Upper lobe of left lung (tissue), 6 donors: ENCODE measurements at regions not wholly inside any gene's neighbourhood (a gene's known extent, or its start where the extent isn't known, plus 50 kb on each side); places are given as distances from the start of the nearest gene placed in this dataset.

Experiments
- ATAC-seq, 2 donors: fragments of 200-7000 bp; cut with Tn5 transposase; one replicate each; pipeline ENCODE4 v1.9.1; 2022; ENCODE audit warnings: mild to moderate bottlenecking in 2 of 2, moderate library complexity in 2 of 2; ENCODE audit not compliant: low FRiP score in 2 of 2
- DNase-seq, 2 donors: peaks; one replicate each; pipeline ENCODE4 v3.0.0-alpha.2; 2019 to 2020
- H3K27ac ChIP-seq, 4 donors: fragments of 200-600 bp; sonication (generic); one replicate each; pipeline ENCODE4 v1.5.1; 2016 to 2019
- H3K27me3 ChIP-seq, 4 donors: fragments of 200-600 bp; sonication (generic); one replicate each; pipeline ENCODE4 v1.5.1; 2017 to 2019
- H3K36me3 ChIP-seq, 4 donors: fragments of 200-600 bp; sonication (generic); one replicate each; pipeline ENCODE4 v1.5.1; 2016 to 2019
- H3K4me1 ChIP-seq, 4 donors: fragments of 200-600 bp; sonication (generic); one replicate each; pipeline ENCODE4 v1.5.1; 2018 to 2019
- H3K4me3 ChIP-seq, 4 donors: fragments of 200-600 bp; sonication (generic); one replicate each; pipeline ENCODE4 v1.5.1; 2017 to 2019; ENCODE audit warnings: mild to moderate bottlenecking in 2 of 4, moderate library complexity in 1 of 4
- H3K9me3 ChIP-seq, 4 donors: fragments of 200-600 bp; sonication (generic); one replicate each; pipeline ENCODE4 v1.5.1; 2018 to 2019
- EP300 ChIP-seq, 4 donors: sonication (generic); formaldehyde crosslinking; IDR thresholded peaks; one replicate each; pipeline ENCODE4 v1.5.1; 2017; ENCODE audit warnings: antibody characterized with exemption in 4 of 4, control low read depth in 2 of 4
- POLR2A ChIP-seq, 4 donors: fragments of 450-650 bp; IDR thresholded peaks; one replicate each; pipeline ENCODE4 v1.5.1; 2016 to 2017; ENCODE audit warnings: antibody characterized with exemption in 4 of 4, mild to moderate bottlenecking in 2 of 4
- POLR2AphosphoS5 ChIP-seq, 2 donors: sonication (generic); formaldehyde crosslinking; IDR thresholded peaks; one replicate each; pipeline ENCODE4 v1.5.1; 2017; ENCODE audit warnings: antibody characterized with exemption in 2 of 2
- WGBS, 2 donors: methylation state at CpG; one replicate each; pipeline ENCODE4 v1.1.5; 2017 to 2018; 5-methylcytosine and 5-hydroxymethylcytosine counted together
- TF ChIP-seq, protein P1 (sequence below), 6 experiments: fragments of 450-650 bp in 4 of 6; fragments of 200-600 bp in 2 of 6; sonication (generic) in 2 of 6; IDR thresholded peaks; one replicate each; pipeline ENCODE4 v1.5.1; 2016 to 2019; ENCODE audit warnings: antibody characterized with exemption in 6 of 6
- donor health status: DM: no; HTN: no; CAD: no; lungs with moderate emphysema.
- donor health status: DM: no; HTN: yes; CAD: no; lungs with severe emphysema.

DNA sequence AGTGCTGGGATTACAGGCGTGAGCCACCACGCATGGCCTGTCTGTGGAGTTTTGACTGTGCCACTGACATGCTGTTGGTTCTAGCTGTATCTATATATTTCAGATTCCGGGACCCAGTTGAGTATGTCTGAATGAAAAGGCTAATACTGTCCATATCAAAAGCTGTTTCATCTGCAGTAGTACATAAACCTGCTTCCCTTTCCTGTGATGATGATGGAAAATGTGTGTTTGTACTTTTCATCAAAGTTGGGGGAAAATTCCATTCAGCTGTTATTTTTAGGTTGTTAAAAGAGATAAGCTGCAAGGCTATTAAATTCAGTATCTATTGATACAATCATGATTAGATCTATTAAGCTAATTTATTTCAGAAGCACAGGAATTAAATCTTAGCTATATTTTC, 237.6 kb upstream of the ADAMTSL1 start:
- no peak overlapping the region for H3K4me3 ChIP-seq
- H3K27ac ChIP-seq: no peak overlapping the region
- no peak for DNase-seq
- no peaks in the 10 kb centered on the region for H3K36me3 ChIP-seq
- TF ChIP-seq, protein P1, sequence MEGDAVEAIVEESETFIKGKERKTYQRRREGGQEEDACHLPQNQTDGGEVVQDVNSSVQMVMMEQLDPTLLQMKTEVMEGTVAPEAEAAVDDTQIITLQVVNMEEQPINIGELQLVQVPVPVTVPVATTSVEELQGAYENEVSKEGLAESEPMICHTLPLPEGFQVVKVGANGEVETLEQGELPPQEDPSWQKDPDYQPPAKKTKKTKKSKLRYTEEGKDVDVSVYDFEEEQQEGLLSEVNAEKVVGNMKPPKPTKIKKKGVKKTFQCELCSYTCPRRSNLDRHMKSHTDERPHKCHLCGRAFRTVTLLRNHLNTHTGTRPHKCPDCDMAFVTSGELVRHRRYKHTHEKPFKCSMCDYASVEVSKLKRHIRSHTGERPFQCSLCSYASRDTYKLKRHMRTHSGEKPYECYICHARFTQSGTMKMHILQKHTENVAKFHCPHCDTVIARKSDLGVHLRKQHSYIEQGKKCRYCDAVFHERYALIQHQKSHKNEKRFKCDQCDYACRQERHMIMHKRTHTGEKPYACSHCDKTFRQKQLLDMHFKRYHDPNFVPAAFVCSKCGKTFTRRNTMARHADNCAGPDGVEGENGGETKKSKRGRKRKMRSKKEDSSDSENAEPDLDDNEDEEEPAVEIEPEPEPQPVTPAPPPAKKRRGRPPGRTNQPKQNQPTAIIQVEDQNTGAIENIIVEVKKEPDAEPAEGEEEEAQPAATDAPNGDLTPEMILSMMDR (IDR thresholded peaks at IDR 0.05): no peak
- no peak for TF ChIP-seq POLR2A (IDR thresholded peaks at IDR 0.05)
- no peak for TF ChIP-seq POLR2AphosphoS5 (IDR thresholded peaks at IDR 0.05)
- no peak for TF ChIP-seq EP300 (IDR thresholded peaks at IDR 0.05)
- no peaks in the 10 kb centered on the region for H3K9me3 ChIP-seq
- whole genome bisulfite sequencing, 2 donors: 86 to 91% methylated on average over 3 of the region's 3 CpGs
- no peak for ATAC-seq
- H3K27me3 ChIP-seq: no peaks in the 10 kb centered on the region
- H3K4me1 ChIP-seq: no peaks in the 10 kb centered on the region

DNA sequence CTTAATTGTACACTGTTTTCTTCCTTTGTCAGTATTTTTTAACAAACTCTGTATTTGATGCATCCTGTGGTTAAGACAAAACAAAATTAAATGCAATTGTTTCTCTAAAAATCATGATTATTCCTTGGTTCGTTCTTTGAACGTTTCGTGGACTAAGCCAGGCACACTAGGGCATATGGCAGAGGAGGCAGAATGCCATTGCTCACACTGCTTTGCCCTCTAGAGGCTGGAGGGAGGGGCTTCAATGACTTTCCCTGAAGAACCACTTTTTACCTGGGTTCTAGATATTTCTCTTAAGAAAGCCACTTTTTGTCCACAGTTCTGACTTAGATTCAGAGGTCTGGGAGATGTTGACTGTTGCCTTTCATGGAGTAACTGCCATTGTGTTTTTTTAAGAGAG, 236.2 kb upstream of the ADAMTSL1 start:
- TF ChIP-seq POLR2A (IDR thresholded peaks at IDR 0.05) (no peak), EP300 (IDR thresholded peaks at IDR 0.05) (no peak), POLR2AphosphoS5 (IDR thresholded peaks at IDR 0.05) (no peak)
- TF ChIP-seq, protein P1 (IDR thresholded peaks at IDR 0.05): no peak
- WGBS, 2 donors: 76 to 84% methylated on average over 3 of the region's 3 CpGs
- no peaks in the 10 kb centered on the region for H3K36me3 ChIP-seq
- no peak for ATAC-seq
- H3K4me3 ChIP-seq: no peak overlapping the region
- H3K4me1 ChIP-seq: no peaks in the 10 kb centered on the region
- no peaks in the 10 kb centered on the region for H3K27me3 ChIP-seq
- no peak for DNase-seq
- H3K9me3 ChIP-seq: peaks cover 0 to under 1% (median under 1%) of the 10 kb centered on the region in 4 donors
- no peak overlapping the region for H3K27ac ChIP-seq

- WGBS, 2 donors: 56 to 59% methylated on average over 2 of the region's 2 CpGs
- peaks cover 0 to 5% (median 1%) of the 10 kb centered on the region in 4 donors for H3K9me3 ChIP-seq
- no peaks in the 10 kb centered on the region for H3K27me3 ChIP-seq
- TF ChIP-seq EP300 (IDR thresholded peaks at IDR 0.05): no peak
- no peaks in the 10 kb centered on the region for H3K4me1 ChIP-seq
- ATAC-seq: no peak
- no peak for DNase-seq
- no peak overlapping the region for H3K27ac ChIP-seq
- H3K36me3 ChIP-seq: no peaks in the 10 kb centered on the region
- no peak overlapping the region for H3K4me3 ChIP-seq
Observed at GRCh38 chr9:18238254-18238653, 235.7 kb upstream of the ADAMTSL1 start.

DNA sequence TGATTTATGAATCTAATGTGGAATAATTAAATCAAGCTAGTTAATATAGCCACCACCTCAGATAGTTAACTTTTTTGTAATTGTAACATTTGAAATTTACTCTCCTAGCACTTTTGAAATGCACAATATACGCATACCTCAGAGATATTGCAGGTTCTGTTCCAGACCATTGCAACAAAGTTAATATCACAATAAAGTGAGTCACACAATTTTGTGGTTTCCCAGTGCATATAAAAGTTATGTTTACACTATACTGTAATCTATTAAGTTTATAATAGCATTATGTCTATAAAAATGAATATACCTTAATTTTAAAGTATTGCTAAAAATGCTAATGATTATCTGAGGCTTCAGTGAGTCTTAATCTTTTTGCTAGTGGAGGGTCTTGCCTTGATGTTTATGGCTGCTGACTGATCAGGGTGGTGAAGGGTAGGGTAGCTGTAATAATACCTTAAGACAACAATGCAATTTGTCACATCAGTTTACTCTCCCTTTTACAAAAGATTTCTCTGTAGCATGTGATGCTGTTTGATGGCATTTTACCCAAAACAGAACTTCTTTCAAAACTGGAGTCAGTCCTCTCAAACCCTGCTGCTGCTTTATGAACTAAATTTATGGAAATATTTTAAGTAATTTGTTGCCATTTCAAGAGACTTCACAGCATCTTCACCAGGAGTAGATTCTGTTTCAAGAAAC, 235.1 kb upstream of the ADAMTSL1 start:
- H3K4me1 ChIP-seq: no peaks in the 10 kb centered on the region
- WGBS, 2 donors: 88% methylated on average over 1 of the region's 1 CpG

GRCh38 chr9:18240213-18240612, 233.7 kb upstream of the ADAMTSL1 start:
- no peak for TF ChIP-seq POLR2A (IDR thresholded peaks at IDR 0.05)
- TF ChIP-seq, protein P1 (IDR thresholded peaks at IDR 0.05): no peak
- TF ChIP-seq EP300 (IDR thresholded peaks at IDR 0.05): no peak
- TF ChIP-seq POLR2AphosphoS5 (IDR thresholded peaks at IDR 0.05): no peak
- Histone ChIP-seq H3K4me1 (no peaks in the 10 kb centered on the region), H3K4me3 (no peak overlapping the region), H3K27me3 (no peaks in the 10 kb centered on the region), H3K36me3 (no peaks in the 10 kb centered on the region), H3K27ac (no peak overlapping the region), H3K9me3 (peaks cover 0 to 5% (median 1%) of the 10 kb centered on the region in 4 donors)
- 33 to 37% methylated on average over 2 of the region's 2 CpGs for WGBS, 2 donors
- DNase-seq (no peak), ATAC-seq (no peak)

More for the DNA sequence above, 235.1 kb upstream of the ADAMTSL1 start:
- H3K36me3 ChIP-seq: no peaks in the 10 kb centered on the region
- DNase-seq (no peak), ATAC-seq (no peak)
- no peak overlapping the region for H3K4me3 ChIP-seq
- TF ChIP-seq POLR2A (IDR thresholded peaks at IDR 0.05): no peak
- TF ChIP-seq, protein P1 (IDR thresholded peaks at IDR 0.05): no peak
- TF ChIP-seq EP300 (IDR thresholded peaks at IDR 0.05): no peak
- no peaks in the 10 kb centered on the region for H3K27me3 ChIP-seq
- H3K27ac ChIP-seq: no peak overlapping the region
- peaks cover 0 to 5% (median 1%) of the 10 kb centered on the region in 4 donors for H3K9me3 ChIP-seq
